GM18507 (cell line): ENCODE measurements at regions not wholly inside any gene's neighbourhood (a gene's known extent, or its start where the extent isn't known, plus 50 kb on each side); places are given as distances from the start of the nearest gene placed in this dataset.

Source experiments
- DNase-seq: peaks from one replicate; pipeline ENCODE4 v3.0.0; 2011; ENCODE audit warnings: low read depth; ENCODE audit not compliant: insufficient read length; ENCODE audit errors: extremely low spot score
- FAIRE-seq: peaks from 2 replicates; lab custom pipeline; 2011; peaks lifted over from hg19 to GRCh38; lab: Jason Lieb, UNC

GRCh38 chr11:91795139-91795887 is 429.3 kb upstream of the FAT3 start:
- no peak for FAIRE-seq

GRCh38 chr11:91794146-91794545 is 430.5 kb upstream of the FAT3 start:
- FAIRE-seq (no peak), DNase-seq (no peak)

More at GRCh38 chr11:91795139-91795887, 429.3 kb upstream of the FAT3 start:
- DNase-seq: no peak

GRCh38 chr11:91792779-91793262 is 431.8 kb upstream of the FAT3 start:
- DNase-seq (no peak), FAIRE-seq (no peak)

- DNase-seq (no peak), FAIRE-seq (no peak)
These were observed 433.5 kb upstream of the FAT3 start for GRCh38 chr11:91791171-91791468.

- FAIRE-seq (no peak), DNase-seq (no peak)
These were observed 434.1 kb upstream of the FAT3 start for GRCh38 chr11:91790346-91791170.

- FAIRE-seq (no peak), DNase-seq (no peak)
These were observed 435.9 kb upstream of the FAT3 start for GRCh38 chr11:91788764-91789163.

- DNase-seq: no peak
- FAIRE-seq: no peak
These were observed 438.5 kb upstream of the FAT3 start for GRCh38 chr11:91786097-91786496.

- no peak for DNase-seq
- FAIRE-seq: no peak
These were observed 441.4 kb upstream of the FAT3 start for GRCh38 chr11:91783173-91783572.

GRCh38 chr11:91778758-91779157 is 445.9 kb upstream of the FAT3 start:
- FAIRE-seq: no peak
- DNase-seq: no peak

- no peak for DNase-seq
- FAIRE-seq: no peak
These were observed 448.0 kb upstream of the FAT3 start for GRCh38 chr11:91776655-91777054.

- FAIRE-seq: no peak
- no peak for DNase-seq
These were observed 451.5 kb upstream of the FAT3 start for GRCh38 chr11:91773090-91773489.

GRCh38 chr11:91771961-91772360 is 452.7 kb upstream of the FAT3 start:
- no peak for DNase-seq
- FAIRE-seq: no peak

- DNase-seq (no peak), FAIRE-seq (no peak)
These were observed 455.8 kb upstream of the FAT3 start for GRCh38 chr11:91768783-91769182.

GRCh38 chr11:91763331-91763730 is 461.3 kb upstream of the FAT3 start:
- no peak for DNase-seq
- FAIRE-seq: no peak

- FAIRE-seq (no peak), DNase-seq (no peak)
These were observed 463.1 kb upstream of the FAT3 start for GRCh38 chr11:91761406-91762025.

GRCh38 chr11:91756829-91757480 is 467.7 kb upstream of the FAT3 start:
- no peak for DNase-seq
- no peak for FAIRE-seq

GRCh38 chr11:91755951-91756707 is 468.5 kb upstream of the FAT3 start:
- FAIRE-seq (no peak), DNase-seq (no peak)

- FAIRE-seq: no peak
- DNase-seq: no peak
These were observed 469.1 kb upstream of the FAT3 start for GRCh38 chr11:91755526-91755925.

GRCh38 chr11:91749251-91749650 is 475.4 kb upstream of the FAT3 start:
- DNase-seq (no peak), FAIRE-seq (no peak)
